Adrenal gland (tissue), 9 donors: ENCODE measurements at regions not wholly inside any gene's neighbourhood (a gene's known extent, or its start where the extent isn't known, plus 50 kb on each side); places are given as distances from the start of the nearest gene placed in this dataset.

Experiments
- DNase-seq, 7 donors: peaks; one replicate each; pipeline ENCODE4 v3.0.0-alpha.2; 2019 to 2020
- H3K27ac ChIP-seq, 5 donors: fragments of 200-600 bp; sonication (generic) in 4 of 5; 1 replicate in 3 of 5; 2 replicates in 2 of 5; pipeline versions ENCODE4 v1.5.1 to v1.8.0; 2016 to 2020; ENCODE audit warnings: mild to moderate bottlenecking in 1 of 5
- H3K27me3 ChIP-seq: fragments of 200-600 bp; 2 replicates; pipeline ENCODE4 v1.8.0; 2021
- H3K36me3 ChIP-seq, 2 donors: fragments of 200-600 bp; replicated peaks in 1 of 2; 1 replicate in 1 of 2; 2 replicates in 1 of 2; pipeline versions ENCODE4 v1.5.1 to v1.8.0; 2018 to 2022
- H3K4me1 ChIP-seq, 2 donors: fragments of 200-600 bp; replicated peaks in 1 of 2; 1 replicate in 1 of 2; 2 replicates in 1 of 2; pipeline versions ENCODE4 v1.5.1 to v1.8.0; 2018 to 2021
- H3K4me3 ChIP-seq, 4 donors: fragments of 200-600 bp; sonication (generic) in 3 of 4; one replicate each; pipeline ENCODE4 v1.5.1; 2016 to 2018
- H3K9me3 ChIP-seq, 3 donors: fragments of 200-600 bp; sonication (generic) in 1 of 3; replicated peaks in 1 of 3; 1 replicate in 2 of 3; 2 replicates in 1 of 3; pipeline versions ENCODE4 v1.5.1 to v1.8.0; 2016 to 2021
- CTCF ChIP-seq, 6 experiments: fragments of 450-650 bp in 4 of 6; fragments of 200-600 bp in 2 of 6; sonication (generic) in 1 of 6; IDR thresholded peaks; 1 replicate in 5 of 6; 2 replicates in 1 of 6; pipeline versions ENCODE4 v1.5.1 to v1.8.0; 2016 to 2021; ENCODE audit warnings: antibody characterized with exemption in 6 of 6, mild to moderate bottlenecking in 2 of 6, moderate library complexity in 1 of 6
- POLR2A ChIP-seq, 2 donors: fragments of 450-650 bp; IDR thresholded peaks; one replicate each; pipeline ENCODE4 v1.6.1; 2017; ENCODE audit warnings: antibody characterized with exemption in 2 of 2, mild to moderate bottlenecking in 2 of 2, moderate library complexity in 1 of 2
- WGBS, 4 donors: extraction: QIAGEN DNeasy Blood & Tissue Kit in 2 of 4; methylation state at CpG; one replicate each; pipeline versions ENCODE4 v1.1.5 to v1.1.7; 2013 to 2017; 5-methylcytosine and 5-hydroxymethylcytosine counted together
- intact Hi-C, 2 donors: fragments of 100-400 bp; cut with DNase I; formaldehyde crosslinking; loops; one replicate each; pipeline versions ENCODE4 v1.14.1 to v1.15.0; 2022 to 2023
- donor health status: healthy with polysubstance abuse.
- donor health status: Bipolar disorder and iron deficiency.
- donor health status: DM: yes; HTN: yes; CAD: no.
- donor health status: DM: no; HTN: no; CAD: no.
- donor health status: DM: no; HTN: no; CAD: no.

GRCh38 chr7:133183042-133183794, 69.7 kb upstream of the EXOC4 start:
- no peak for DNase-seq
- Histone ChIP-seq H3K4me1 (no peaks in the 10 kb centered on the region), H3K27me3 (no peaks in the 10 kb centered on the region), H3K4me3 (no peak overlapping the region), H3K36me3 (no peaks in the 10 kb centered on the region), H3K27ac (no peak overlapping the region), H3K9me3 (no peaks in the 10 kb centered on the region)
- TF ChIP-seq CTCF (IDR thresholded peaks at IDR 0.05) (no peak), POLR2A (IDR thresholded peaks at IDR 0.05) (no peak)
- WGBS, 4 donors, result 71 to 86% (median 75%) methylated on average over 6 to 10 of the region's 10 CpGs
- intact Hi-C loops, result no loop called here

GRCh38 chr7:133183969-133184368, 68.9 kb upstream of the EXOC4 start:
- 34 to 52% (median 50%) methylated on average over 2 of the region's 2 CpGs for WGBS, 4 donors
- Histone ChIP-seq H3K36me3 (no peaks in the 10 kb centered on the region), H3K9me3 (no peaks in the 10 kb centered on the region), H3K27ac (no peak overlapping the region), H3K4me3 (no peak overlapping the region), H3K4me1 (no peaks in the 10 kb centered on the region), H3K27me3 (no peaks in the 10 kb centered on the region)
- intact Hi-C loops, result no loop called here
- TF ChIP-seq POLR2A (IDR thresholded peaks at IDR 0.05) (no peak), CTCF (IDR thresholded peaks at IDR 0.05) (no peak)
- DNase-seq, result no peak

DNA sequence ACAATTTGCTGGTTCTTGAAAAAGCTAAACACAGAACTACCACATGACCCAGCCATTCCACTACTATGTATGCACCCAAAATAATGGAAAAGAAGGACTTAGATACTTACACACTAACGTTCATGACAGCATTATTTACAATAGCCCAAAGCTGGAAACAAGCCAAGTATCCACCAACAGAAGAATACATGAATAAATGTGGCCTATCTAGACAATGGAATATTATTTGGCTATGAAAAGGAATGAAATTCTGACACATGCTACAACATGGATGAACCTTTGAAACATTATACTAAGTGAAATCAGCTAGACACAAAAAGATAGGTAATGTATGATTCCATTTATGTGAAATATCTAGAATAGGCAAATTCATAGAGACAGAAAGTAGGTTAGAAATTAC, 67.4 kb upstream of the EXOC4 start:
- no peak for DNase-seq
- Histone ChIP-seq H3K9me3 (no peaks in the 10 kb centered on the region), H3K4me3 (no peak overlapping the region), H3K27ac (no peak overlapping the region), H3K36me3 (no peaks in the 10 kb centered on the region), H3K27me3 (no peaks in the 10 kb centered on the region), H3K4me1 (no peaks in the 10 kb centered on the region)
- no peak for TF ChIP-seq CTCF (IDR thresholded peaks at IDR 0.05)
- TF ChIP-seq POLR2A (IDR thresholded peaks at IDR 0.05), result no peak
- intact Hi-C loops, result no loop called here
- 26 to 53% (median 41%) methylated on average over 1 of the region's 1 CpG for WGBS, 4 donors

DNA sequence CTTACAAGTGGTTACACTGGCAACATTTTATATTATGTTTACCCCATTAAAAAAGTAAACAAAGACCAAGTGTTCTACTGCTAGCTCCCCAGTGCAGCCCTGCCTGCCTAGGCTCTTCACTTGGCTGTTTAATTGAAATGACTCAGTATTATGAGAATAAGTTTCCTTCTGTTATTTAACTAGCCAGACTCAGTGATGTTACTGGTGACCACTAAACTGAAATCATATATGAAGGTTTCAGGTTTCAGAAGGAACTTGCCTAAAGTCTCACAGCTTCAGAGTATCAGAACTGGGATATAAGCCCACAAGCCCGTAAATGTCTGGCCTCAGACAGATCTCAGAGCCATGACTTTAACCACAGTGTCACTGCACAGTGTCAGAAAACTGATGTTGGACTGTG, 66.8 kb upstream of the EXOC4 start:
- no peak for TF ChIP-seq POLR2A (IDR thresholded peaks at IDR 0.05)
- no peak for TF ChIP-seq CTCF (IDR thresholded peaks at IDR 0.05)
- 63 to 83% (median 74%) methylated on average over 1 of the region's 1 CpG; no CpG with 5 or more reads in 1 of the 4 donors for WGBS, 4 donors
- no peak for DNase-seq
- no peaks in the 10 kb centered on the region for H3K36me3 ChIP-seq
- H3K4me1 ChIP-seq, result no peaks in the 10 kb centered on the region
- no peak overlapping the region for H3K4me3 ChIP-seq
- intact Hi-C loops, result no loop called here
- no peak overlapping the region for H3K27ac ChIP-seq
- H3K27me3 ChIP-seq, result no peaks in the 10 kb centered on the region
- H3K9me3 ChIP-seq, result no peaks in the 10 kb centered on the region
